IMR-90 (cell line): ENCODE measurements at regions not wholly inside any gene's neighbourhood (a gene's known extent, or its start where the extent isn't known, plus 50 kb on each side); places are given as distances from the start of the nearest gene placed in this dataset.

Experiments
- FOS ChIP-seq: fragments of 150-350 bp; IDR thresholded peaks from 2 replicates; pipeline ENCODE4 v1.6.1; 2016; ENCODE audit warnings: low read depth, low read length
- POLR2A ChIP-seq: IDR thresholded peaks from 2 replicates; pipeline ENCODE4 v1.6.1; 2012; ENCODE audit warnings: mild to moderate bottlenecking, low read depth, low read length
- RAD21 ChIP-seq: IDR thresholded peaks from 2 replicates; pipeline ENCODE4 v1.6.1; 2012; ENCODE audit warnings: low read length, improper control_type of control experiment
- SMC3 ChIP-seq: fragments of 150-350 bp; IDR thresholded peaks from 2 replicates; pipeline ENCODE4 v1.6.1; 2016; ENCODE audit warnings: low read depth, mild to moderate bottlenecking, antibody characterized with exemption, low read length, moderate library complexity
- USF2 ChIP-seq: fragments of 150-350 bp; IDR thresholded peaks from 2 replicates; pipeline ENCODE4 v1.6.1; 2017; ENCODE audit warnings: mild to moderate bottlenecking, antibody characterized with exemption, low read length, low read depth
- TF ChIP-seq, protein P1 (sequence below): conservative IDR thresholded peaks from 2 replicates; pipeline ENCODE4 v1.5.1; 2012; ENCODE audit warnings: mild to moderate bottlenecking, low read depth, low read length, improper control_type of control experiment

GRCh38 chr7:83769407-83769806 is 120.5 kb upstream of the SEMA3E start:
- TF ChIP-seq POLR2A = no peak
- TF ChIP-seq, protein P1, sequence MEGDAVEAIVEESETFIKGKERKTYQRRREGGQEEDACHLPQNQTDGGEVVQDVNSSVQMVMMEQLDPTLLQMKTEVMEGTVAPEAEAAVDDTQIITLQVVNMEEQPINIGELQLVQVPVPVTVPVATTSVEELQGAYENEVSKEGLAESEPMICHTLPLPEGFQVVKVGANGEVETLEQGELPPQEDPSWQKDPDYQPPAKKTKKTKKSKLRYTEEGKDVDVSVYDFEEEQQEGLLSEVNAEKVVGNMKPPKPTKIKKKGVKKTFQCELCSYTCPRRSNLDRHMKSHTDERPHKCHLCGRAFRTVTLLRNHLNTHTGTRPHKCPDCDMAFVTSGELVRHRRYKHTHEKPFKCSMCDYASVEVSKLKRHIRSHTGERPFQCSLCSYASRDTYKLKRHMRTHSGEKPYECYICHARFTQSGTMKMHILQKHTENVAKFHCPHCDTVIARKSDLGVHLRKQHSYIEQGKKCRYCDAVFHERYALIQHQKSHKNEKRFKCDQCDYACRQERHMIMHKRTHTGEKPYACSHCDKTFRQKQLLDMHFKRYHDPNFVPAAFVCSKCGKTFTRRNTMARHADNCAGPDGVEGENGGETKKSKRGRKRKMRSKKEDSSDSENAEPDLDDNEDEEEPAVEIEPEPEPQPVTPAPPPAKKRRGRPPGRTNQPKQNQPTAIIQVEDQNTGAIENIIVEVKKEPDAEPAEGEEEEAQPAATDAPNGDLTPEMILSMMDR = no peak
- TF ChIP-seq FOS = no peak
- TF ChIP-seq RAD21 = no peak
- no peak for TF ChIP-seq SMC3
- no peak for TF ChIP-seq USF2
